ENCODE measurements at regions not wholly inside any gene's neighbourhood (a gene's known extent, or its start where the extent isn't known, plus 50 kb on each side); places are given as distances from the start of the nearest gene placed in this dataset.
"Not testable (repeated sequence)": the region's sequence is repeated elsewhere in the genome, so short reads cannot be mapped to it uniquely, and the experiment has no call there.

- not testable (repeated sequence) for TF ChIP-seq CTCF, POLR2A (IDR thresholded peaks at IDR 0.05)
These were observed 256.2 kb downstream of the SPATA31A1 start for GRCh38 chr9:39611449-39612231.
